GM12878 (cell line): ENCODE measurements at regions not wholly inside any gene's neighbourhood (a gene's known extent, or its start where the extent isn't known, plus 50 kb on each side); places are given as distances from the start of the nearest gene placed in this dataset.

ENCODE experiments used
- TF ChIP-seq, protein P1 (sequence below): fragments of 450-650 bp; IDR thresholded peaks from 2 replicates; pipeline ENCODE4 v1.6.1; 2017; ENCODE audit warnings: mild to moderate bottlenecking
- TF ChIP-seq, protein P2 (sequence below), 3 experiments: IDR thresholded peaks in 2 of 3; conservative IDR thresholded peaks in 1 of 3; 2 replicates each; pipeline ENCODE4 v1.5.1; 2011; ENCODE audit warnings: low read depth in 3 of 3, low read length in 3 of 3, mild to moderate bottlenecking in 3 of 3, control low read depth in 2 of 3, moderate library complexity in 2 of 3, inconsistent platforms in 1 of 3, mixed read lengths in 1 of 3; ENCODE audit not compliant: control insufficient read depth in 2 of 3, insufficient read depth in 1 of 3; ENCODE audit errors: extremely low read depth in 1 of 3

DNA sequence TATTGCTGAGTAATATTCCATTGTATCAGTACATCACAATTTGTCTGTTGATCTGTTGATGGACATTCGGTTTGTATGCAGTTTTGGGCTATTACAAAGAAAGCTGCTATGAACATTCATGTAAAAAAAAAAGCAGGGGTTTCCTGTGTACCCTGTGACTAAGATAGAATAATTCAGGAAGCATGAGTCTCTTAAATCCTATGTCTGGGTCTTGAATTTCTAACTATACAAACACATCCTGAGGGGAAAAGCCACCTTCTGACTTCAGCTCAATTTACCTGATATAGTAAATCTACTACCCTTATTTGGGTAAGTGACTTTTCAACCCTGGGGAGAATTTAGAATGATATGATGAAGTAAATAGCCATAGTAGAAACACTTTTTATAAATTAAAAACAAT lies 94.6 kb upstream of the FUNDC1 start:
- TF ChIP-seq, protein P1, sequence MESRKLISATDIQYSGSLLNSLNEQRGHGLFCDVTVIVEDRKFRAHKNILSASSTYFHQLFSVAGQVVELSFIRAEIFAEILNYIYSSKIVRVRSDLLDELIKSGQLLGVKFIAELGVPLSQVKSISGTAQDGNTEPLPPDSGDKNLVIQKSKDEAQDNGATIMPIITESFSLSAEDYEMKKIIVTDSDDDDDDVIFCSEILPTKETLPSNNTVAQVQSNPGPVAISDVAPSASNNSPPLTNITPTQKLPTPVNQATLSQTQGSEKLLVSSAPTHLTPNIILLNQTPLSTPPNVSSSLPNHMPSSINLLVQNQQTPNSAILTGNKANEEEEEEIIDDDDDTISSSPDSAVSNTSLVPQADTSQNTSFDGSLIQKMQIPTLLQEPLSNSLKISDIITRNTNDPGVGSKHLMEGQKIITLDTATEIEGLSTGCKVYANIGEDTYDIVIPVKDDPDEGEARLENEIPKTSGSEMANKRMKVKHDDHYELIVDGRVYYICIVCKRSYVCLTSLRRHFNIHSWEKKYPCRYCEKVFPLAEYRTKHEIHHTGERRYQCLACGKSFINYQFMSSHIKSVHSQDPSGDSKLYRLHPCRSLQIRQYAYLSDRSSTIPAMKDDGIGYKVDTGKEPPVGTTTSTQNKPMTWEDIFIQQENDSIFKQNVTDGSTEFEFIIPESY, result no peak
- TF ChIP-seq, protein P2, sequence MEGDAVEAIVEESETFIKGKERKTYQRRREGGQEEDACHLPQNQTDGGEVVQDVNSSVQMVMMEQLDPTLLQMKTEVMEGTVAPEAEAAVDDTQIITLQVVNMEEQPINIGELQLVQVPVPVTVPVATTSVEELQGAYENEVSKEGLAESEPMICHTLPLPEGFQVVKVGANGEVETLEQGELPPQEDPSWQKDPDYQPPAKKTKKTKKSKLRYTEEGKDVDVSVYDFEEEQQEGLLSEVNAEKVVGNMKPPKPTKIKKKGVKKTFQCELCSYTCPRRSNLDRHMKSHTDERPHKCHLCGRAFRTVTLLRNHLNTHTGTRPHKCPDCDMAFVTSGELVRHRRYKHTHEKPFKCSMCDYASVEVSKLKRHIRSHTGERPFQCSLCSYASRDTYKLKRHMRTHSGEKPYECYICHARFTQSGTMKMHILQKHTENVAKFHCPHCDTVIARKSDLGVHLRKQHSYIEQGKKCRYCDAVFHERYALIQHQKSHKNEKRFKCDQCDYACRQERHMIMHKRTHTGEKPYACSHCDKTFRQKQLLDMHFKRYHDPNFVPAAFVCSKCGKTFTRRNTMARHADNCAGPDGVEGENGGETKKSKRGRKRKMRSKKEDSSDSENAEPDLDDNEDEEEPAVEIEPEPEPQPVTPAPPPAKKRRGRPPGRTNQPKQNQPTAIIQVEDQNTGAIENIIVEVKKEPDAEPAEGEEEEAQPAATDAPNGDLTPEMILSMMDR (IDR thresholded peaks at IDR 0.05 in 2 of 3, conservative IDR thresholded peaks at IDR 0.05 in 1 of 3; ENCODE audit: control insufficient read depth in 2 of 3, extremely low read depth in 1 of 3, insufficient read depth in 1 of 3, low read depth in 3 of 3, low read length in 3 of 3), result no peak
